Aorta (tissue), 5 donors: ENCODE measurements at regions not wholly inside any gene's neighbourhood (a gene's known extent, or its start where the extent isn't known, plus 50 kb on each side); places are given as distances from the start of the nearest gene placed in this dataset.
A peak's percentile ranks its signal among the peaks of the same experiment; 100 is the strongest.

Source experiments
- ATAC-seq: fragments of 200-7000 bp; cut with Tn5 transposase; one replicate; pipeline ENCODE4 v1.9.1; 2022; ENCODE audit warnings: moderate library complexity; ENCODE audit not compliant: low FRiP score
- DNase-seq, 2 donors: peaks; one replicate each; pipeline ENCODE4 v3.0.0-alpha.2; 2020
- H3K27ac ChIP-seq, 2 donors: one replicate each; pipeline ENCODE4 v1.5.1; 2013; ENCODE audit warnings: low read length in 2 of 2, mild to moderate bottlenecking in 2 of 2, moderate library complexity in 2 of 2, control low read depth in 1 of 2, inconsistent platforms in 1 of 2, low read depth in 1 of 2
- H3K27me3 ChIP-seq, 2 donors: one replicate each; pipeline ENCODE4 v1.6.1; 2013; ENCODE audit warnings: control low read depth in 1 of 2, low read length in 1 of 2, mild to moderate bottlenecking in 1 of 2, moderate library complexity in 1 of 2; ENCODE audit not compliant: insufficient read depth in 2 of 2, control insufficient read depth in 1 of 2
- H3K36me3 ChIP-seq, 2 donors: one replicate each; pipeline ENCODE4 v1.6.1; 2013; ENCODE audit warnings: control low read depth in 1 of 2, low read length in 1 of 2, mild to moderate bottlenecking in 1 of 2; ENCODE audit not compliant: insufficient read depth in 2 of 2, control insufficient read depth in 1 of 2
- H3K4me1 ChIP-seq, 2 donors: one replicate each; pipeline ENCODE4 v1.6.1; 2013; ENCODE audit warnings: low read length in 2 of 2, control low read depth in 1 of 2, mild to moderate bottlenecking in 1 of 2, moderate library complexity in 1 of 2; ENCODE audit not compliant: insufficient read depth in 2 of 2, control insufficient read depth in 1 of 2
- H3K4me3 ChIP-seq, 2 donors: one replicate each; pipeline ENCODE4 v1.5.1; 2013; ENCODE audit warnings: low read length in 2 of 2, control low read depth in 1 of 2, mild to moderate bottlenecking in 1 of 2
- H3K9me3 ChIP-seq: one replicate; pipeline ENCODE4 v1.6.1; 2013; ENCODE audit warnings: mild to moderate bottlenecking, low read length; ENCODE audit not compliant: control insufficient read depth
- WGBS, 2 donors: extraction: QIAGEN DNeasy Blood & Tissue Kit; methylation state at CpG; one replicate each; pipeline ENCODE4 v1.1.7; 2013; 5-methylcytosine and 5-hydroxymethylcytosine counted together
- intact Hi-C, 2 donors: fragments of 100-400 bp; cut with DNase I; formaldehyde crosslinking; loops; one replicate each; pipeline versions ENCODE4 v1.14.2 to v1.15.0; 2022
- donor health status: healthy with polysubstance abuse.
- donor health status: Bipolar disorder and iron deficiency.
- donor health status: DM: no; HTN: no; CAD: no.
- donor health status: DM: no; HTN: no; CAD: no.
- donor health status: DM: yes; HTN: yes; CAD: no.

- intact Hi-C loops = no loop called here
- ATAC-seq (no peak), DNase-seq (peak in 1 of 2 donors; percentile 35)
- Histone ChIP-seq H3K9me3 (no peaks in the 10 kb centered on the region), H3K27ac (no peak overlapping the region), H3K4me1 (no peaks in the 10 kb centered on the region), H3K27me3 (no peaks in the 10 kb centered on the region), H3K36me3 (no peaks in the 10 kb centered on the region), H3K4me3 (no peak overlapping the region)
- WGBS, 2 donors = 21 to 29% methylated on average over 8 of the region's 8 CpGs
Observed at GRCh38 chr5:162485666-162486292, 418.2 kb downstream of the GABRG2 start.

GRCh38 chr5:162487528-162488525 lies 420.3 kb downstream of the GABRG2 start:
- Histone ChIP-seq H3K27ac (no peak overlapping the region), H3K27me3 (no peaks in the 10 kb centered on the region), H3K4me3 (no peak overlapping the region), H3K36me3 (no peaks in the 10 kb centered on the region), H3K4me1 (no peaks in the 10 kb centered on the region), H3K9me3 (no peaks in the 10 kb centered on the region)
- no peak for ATAC-seq
- WGBS, 2 donors = 46 to 59% methylated on average over 7 of the region's 7 CpGs
- intact Hi-C loops = no loop called here
- no peak for DNase-seq

DNA sequence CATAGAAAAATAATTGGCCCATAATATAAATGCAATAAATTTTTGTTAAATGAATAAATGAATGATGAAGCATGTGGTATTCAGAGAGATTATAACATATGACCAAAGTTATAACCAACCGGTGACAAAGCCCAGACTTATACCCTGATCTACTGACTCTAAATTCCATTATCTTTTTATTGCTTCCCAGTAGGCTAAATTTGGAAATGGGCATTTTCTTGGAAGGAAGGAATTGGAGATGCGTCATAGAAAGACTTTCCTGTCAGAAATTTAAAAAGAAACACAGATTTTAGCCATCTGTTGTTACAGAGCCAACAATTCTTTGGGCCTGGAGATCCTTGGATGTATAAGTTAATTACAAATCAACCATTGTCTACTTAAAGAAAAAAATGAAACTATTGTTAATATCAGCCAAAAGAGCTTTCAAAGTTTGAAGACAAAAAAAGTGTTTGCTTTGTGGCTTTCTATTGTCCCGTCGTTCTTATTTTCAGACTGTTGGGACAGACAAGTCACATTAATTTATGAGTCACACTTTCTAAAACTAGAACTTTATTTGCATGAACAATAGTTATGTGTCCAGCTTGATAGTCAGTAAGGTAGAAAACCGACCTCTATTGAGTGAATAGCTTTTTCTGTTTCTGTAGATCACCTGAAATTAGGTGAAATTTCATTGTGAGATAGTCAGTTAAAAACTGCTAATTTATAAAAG lies 428.7 kb downstream of the GABRG2 start:
- Histone ChIP-seq H3K4me3 (no peak overlapping the region), H3K9me3 (no peaks in the 10 kb centered on the region), H3K4me1 (no peaks in the 10 kb centered on the region), H3K36me3 (no peaks in the 10 kb centered on the region), H3K27me3 (no peaks in the 10 kb centered on the region), H3K27ac (no peak overlapping the region)
- no peak for DNase-seq
- intact Hi-C loops = no loop called here
- no peak for ATAC-seq
- WGBS, 2 donors = 69 to 70% methylated on average over 5 of the region's 5 CpGs

DNA sequence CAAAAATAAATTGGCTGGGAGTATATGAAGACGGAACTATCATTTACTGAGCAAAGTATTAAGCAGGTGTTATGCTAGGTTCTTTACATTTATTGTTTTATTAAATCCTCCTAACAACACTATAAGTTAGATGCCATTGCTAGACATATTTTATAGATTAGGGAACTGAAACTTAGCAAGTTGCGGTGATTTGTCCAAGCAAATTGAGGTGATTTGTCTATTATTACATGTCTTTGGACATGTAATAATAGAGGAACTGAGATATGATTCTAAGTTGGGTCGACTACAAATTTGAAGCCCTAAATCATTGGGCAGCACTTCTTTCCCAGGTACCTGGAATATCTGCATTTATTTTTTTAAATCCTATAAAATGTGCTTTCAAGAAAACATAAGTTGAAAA lies 429.9 kb downstream of the GABRG2 start:
- intact Hi-C loops = no loop called here
- Histone ChIP-seq H3K4me1 (no peaks in the 10 kb centered on the region), H3K9me3 (no peaks in the 10 kb centered on the region), H3K27ac (no peak overlapping the region), H3K36me3 (no peaks in the 10 kb centered on the region), H3K4me3 (no peak overlapping the region), H3K27me3 (no peaks in the 10 kb centered on the region)
- DNase-seq (no peak), ATAC-seq (no peak)
- 52 to 64% methylated on average over 3 of the region's 3 CpGs for WGBS, 2 donors

DNA sequence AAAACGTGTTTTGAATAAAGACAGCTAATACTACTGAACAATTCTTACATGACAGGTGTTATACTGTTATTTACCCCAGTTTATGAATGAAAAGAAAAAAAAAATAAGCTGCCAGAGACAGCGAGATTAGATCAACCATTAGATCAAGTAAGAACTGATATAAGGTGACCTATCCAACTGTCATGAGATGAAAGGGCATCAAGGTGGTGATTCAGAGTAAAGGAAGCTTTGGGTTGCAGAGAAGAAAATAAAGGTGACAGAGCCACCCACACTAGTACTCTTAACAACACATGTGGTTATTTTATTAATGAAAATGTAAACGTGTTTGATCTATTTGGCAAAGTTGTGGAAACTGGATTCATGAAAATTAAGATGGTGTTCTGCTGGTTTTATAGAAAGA lies 435.2 kb downstream of the GABRG2 start:
- Histone ChIP-seq H3K4me3 (no peak overlapping the region), H3K9me3 (no peaks in the 10 kb centered on the region), H3K27ac (no peak overlapping the region), H3K36me3 (no peaks in the 10 kb centered on the region), H3K4me1 (no peaks in the 10 kb centered on the region), H3K27me3 (no peaks in the 10 kb centered on the region)
- DNase-seq (no peak), ATAC-seq (no peak)
- intact Hi-C loops = no loop called here
- 80 to 82% methylated on average over 3 of the region's 3 CpGs for WGBS, 2 donors

DNA sequence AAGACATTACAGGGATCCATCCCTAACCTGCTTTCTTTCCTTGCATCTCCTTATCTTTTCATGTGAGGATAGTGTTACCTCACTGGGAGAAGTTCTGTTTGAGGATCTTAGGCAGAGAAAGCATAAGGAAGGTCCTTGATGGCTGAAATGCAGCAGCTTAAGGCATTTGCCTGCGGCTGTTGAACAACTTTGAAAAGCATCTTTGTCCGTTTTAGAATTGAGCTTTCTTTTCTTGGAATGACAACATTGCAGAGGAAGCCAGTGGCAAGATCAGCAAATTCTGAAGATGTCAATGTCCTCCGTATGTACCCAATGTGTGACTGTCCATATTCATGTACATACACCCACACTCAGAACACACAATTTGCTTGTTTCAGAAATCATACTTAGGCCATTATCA lies 436.2 kb downstream of the GABRG2 start:
- WGBS, 2 donors = 69 to 88% methylated on average over 3 of the region's 3 CpGs
- intact Hi-C loops = no loop called here
- no peak for ATAC-seq

GRCh38 chr5:162512935-162513565 lies 445.5 kb downstream of the GABRG2 start:
- no peaks in the 10 kb centered on the region for H3K36me3 ChIP-seq
- ATAC-seq = no peak
- H3K27ac ChIP-seq = no peak overlapping the region
- no peak for DNase-seq
- H3K4me1 ChIP-seq = no peaks in the 10 kb centered on the region
- no peaks in the 10 kb centered on the region for H3K27me3 ChIP-seq
- no peak overlapping the region for H3K4me3 ChIP-seq
- no peaks in the 10 kb centered on the region for H3K9me3 ChIP-seq
- intact Hi-C loops = no loop called here
- 63 to 75% methylated on average over 3 of the region's 3 CpGs for WGBS, 2 donors

More for the DNA sequence above, 436.2 kb downstream of the GABRG2 start:
- Histone ChIP-seq H3K4me1 (no peaks in the 10 kb centered on the region), H3K36me3 (no peaks in the 10 kb centered on the region), H3K4me3 (no peak overlapping the region), H3K9me3 (no peaks in the 10 kb centered on the region), H3K27ac (no peak overlapping the region), H3K27me3 (no peaks in the 10 kb centered on the region)
- DNase-seq = no peak

DNA sequence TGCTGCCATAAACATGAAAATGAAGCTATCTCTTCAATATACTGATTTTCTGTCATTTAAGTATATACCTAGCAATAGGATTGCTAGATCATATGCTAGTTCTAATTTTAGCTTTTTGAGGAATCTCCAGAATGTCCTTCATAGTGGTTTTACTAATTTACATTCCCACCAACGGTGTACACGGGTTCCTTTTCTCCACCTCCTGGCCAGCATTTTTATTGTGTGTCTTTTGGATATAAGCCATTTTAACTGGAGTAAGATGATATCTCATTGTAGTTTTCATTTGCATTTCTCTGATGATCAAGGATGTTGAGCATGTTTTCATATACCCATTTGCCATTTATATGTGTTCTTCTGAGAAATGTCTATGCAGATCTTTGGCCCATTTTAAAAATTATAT lies 446.5 kb downstream of the GABRG2 start:
- ATAC-seq (no peak), DNase-seq (no peak)

More for the DNA sequence above, 446.5 kb downstream of the GABRG2 start:
- no peaks in the 10 kb centered on the region for H3K36me3 ChIP-seq
- H3K27me3 ChIP-seq = no peaks in the 10 kb centered on the region
- H3K27ac ChIP-seq = no peak overlapping the region
- no peaks in the 10 kb centered on the region for H3K9me3 ChIP-seq
- intact Hi-C loops = no loop called here
- H3K4me3 ChIP-seq = no peak overlapping the region
- WGBS, 2 donors = 40 to 44% methylated on average over 2 of the region's 2 CpGs
- H3K4me1 ChIP-seq = no peaks in the 10 kb centered on the region
